ENCODE measurements at regions not wholly inside any gene's neighbourhood (a gene's known extent, or its start where the extent isn't known, plus 50 kb on each side); places are given as distances from the start of the nearest gene placed in this dataset.

DNA sequence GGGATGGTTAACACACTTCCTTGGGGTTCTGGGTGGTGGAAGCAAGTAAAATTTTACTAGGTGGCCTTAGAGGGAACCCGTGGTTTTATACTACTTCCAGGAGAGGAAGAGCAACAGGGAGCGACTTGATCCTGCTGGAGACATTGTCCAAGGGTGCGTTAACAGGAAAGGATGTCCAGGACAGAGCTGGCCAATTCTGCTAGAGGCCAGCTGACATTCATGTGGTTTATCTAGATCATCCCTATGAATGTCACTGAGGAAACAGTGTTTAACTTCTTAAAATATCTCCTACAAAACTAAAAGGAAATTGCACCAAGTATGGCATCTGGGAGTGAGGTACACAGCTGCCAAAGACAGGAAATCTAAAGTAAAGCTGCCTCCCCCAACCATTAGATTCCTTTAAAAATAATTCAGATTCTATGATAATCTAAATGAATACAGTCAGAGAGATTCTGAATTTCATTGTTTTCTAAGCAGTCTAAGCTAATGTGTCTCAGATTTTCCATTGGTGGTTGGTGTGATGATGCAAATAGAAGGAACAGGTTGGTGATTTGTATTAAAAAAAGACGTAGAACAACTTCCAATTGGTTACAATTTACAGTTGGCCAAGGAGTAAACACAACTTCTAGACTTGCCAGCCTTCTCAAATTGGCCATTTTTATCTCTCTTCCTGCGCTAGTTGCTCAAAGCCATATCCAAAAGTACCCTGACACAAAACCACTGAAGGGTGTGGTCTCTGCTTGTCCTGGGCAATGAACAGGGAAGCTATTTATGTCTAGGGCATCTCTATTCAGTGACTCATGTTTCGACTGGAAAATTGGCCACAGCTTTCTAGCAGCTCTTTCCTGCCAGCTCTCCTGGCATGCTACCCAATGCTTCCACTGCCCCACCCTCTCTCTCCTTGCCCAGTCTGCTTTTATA, 574.7 kb upstream of the MEF2C start:
- BruUV-seq (replicated peaks) = no TSS peak
- H3K27me3 ChIP-seq (ENCODE audit: control insufficient read depth in 2 of 2, insufficient read depth in 2 of 2, low read length in 2 of 2) = no peaks in the 10 kb centered on the region
- FAIRE-seq = no peak

More for the DNA sequence above, 574.7 kb upstream of the MEF2C start:
- no peaks in the 10 kb centered on the region for H4K20me1 ChIP-seq (replicated peaks; ENCODE audit: control insufficient read depth, extremely low read depth, insufficient read depth, low read length)
- H2AFZ ChIP-seq (ENCODE audit: low read depth, low read length) = no peak overlapping the region
- no peaks in the 10 kb centered on the region for H3K79me2 ChIP-seq (ENCODE audit: control insufficient read depth, insufficient read depth, low read length)
- H3K9ac ChIP-seq (replicated peaks; ENCODE audit: extremely low read depth, insufficient read depth, low read length) = no peak overlapping the region
- ChIA-PET POLR2A (interaction anchor here (0.5 kb wide), 1 partner anchor 515 kb away, joined by 4 read pairs; no protein-coding TSS in a partner anchor), CTCF (interaction anchor here (1.2 kb wide), 1 partner anchor 12 kb away, joined by 3 read pairs; no protein-coding TSS in a partner anchor)
- dilution Hi-C loops (cut with MboI; ENCODE audit: extremely low pct_ligation_motif_present, low sequenced_read_pairs) (no loop called here), intact Hi-C loops (cut with micrococcal nuclease) (no loop called here)
- H3K36me3 ChIP-seq (ENCODE audit: control insufficient read depth in 2 of 2, extremely low read depth in 1 of 2, insufficient read depth in 2 of 2, low read length in 2 of 2) = no peaks in the 10 kb centered on the region
- H3K9me3 ChIP-seq (replicated peaks; ENCODE audit: control insufficient read depth, insufficient read depth, low read length) = no peaks in the 10 kb centered on the region
- H3K4me3 ChIP-seq (replicated peaks in 1 of 3; ENCODE audit: insufficient read depth in 1 of 3, low read depth in 1 of 3, low read length in 3 of 3) = no peak overlapping the region
- no peak for TF ChIP-seq POLR2AphosphoS5 (IDR thresholded peaks at IDR 0.05; ENCODE audit: insufficient read depth, low read depth, low read length)
- TF ChIP-seq CTCF (IDR thresholded peaks at IDR 0.05; ENCODE audit: extremely low read depth in 1 of 2, insufficient read depth in 1 of 2, low read depth in 1 of 2, low read length in 2 of 2) = no peak
- TF ChIP-seq JUN (IDR thresholded peaks at IDR 0.05; ENCODE audit: borderline replicate concordance, insufficient read depth, insufficient read length, low read depth) = no peak
- no peak for TF ChIP-seq POLR2A (IDR thresholded peaks at IDR 0.05; ENCODE audit: low read depth, low read length)
- no peak overlapping the region for H3K4me2 ChIP-seq (ENCODE audit: insufficient read depth, low read length)
- peak; percentile 53 for DNase-seq (ENCODE audit: low read depth, low spot score)
- H3K4me1 ChIP-seq (ENCODE audit: control insufficient read depth, extremely low read depth, insufficient read depth, low read length) = no peaks in the 10 kb centered on the region
- H3K27ac ChIP-seq (ENCODE audit: insufficient read depth, low read depth, low read length) = no peak overlapping the region
- no peaks in the 10 kb centered on the region for H3K9me1 ChIP-seq (replicated peaks; ENCODE audit: control insufficient read depth, extremely low read depth, insufficient read depth, low read length)

Measured in endothelial cell of umbilical vein (primary cell).